Activated naive CD8-positive, alpha-beta T cell treated with anti-CD3 and anti-CD28 coated beads, Interleukin-2, amount 50 U/mL, for 24 hours (primary cell): ENCODE measurements at regions not wholly inside any gene's neighbourhood (a gene's known extent, or its start where the extent isn't known, plus 50 kb on each side); places are given as distances from the start of the nearest gene placed in this dataset.

Experiments
- ATAC-seq: fragments of 150-1000 bp; cut with Tn5 transposase; one replicate; pipeline ENCODE4 v1.10.0; 2021
- DNase-seq: peaks from one replicate; pipeline ENCODE4 v3.0.0; 2021
- H3K27ac Mint-ChIP-seq: one replicate; pipeline ENCODE4 v1.8.0; 2021; ENCODE audit warnings: mild to moderate bottlenecking, mixed read lengths
- H3K27me3 Mint-ChIP-seq: one replicate; pipeline ENCODE4 v1.8.0; 2021; ENCODE audit warnings: mixed read lengths
- H3K36me3 Mint-ChIP-seq: one replicate; pipeline ENCODE4 v1.8.0; 2021; ENCODE audit warnings: low read depth, mixed read lengths
- H3K4me1 Mint-ChIP-seq: one replicate; pipeline ENCODE4 v1.8.0; 2021; ENCODE audit warnings: mixed read lengths
- H3K4me3 Mint-ChIP-seq: one replicate; pipeline ENCODE4 v1.8.0; 2021; ENCODE audit warnings: mild to moderate bottlenecking, moderate library complexity, mixed read lengths
- H3K9me3 Mint-ChIP-seq: one replicate; pipeline ENCODE4 v1.8.0; 2021; ENCODE audit warnings: mixed read lengths

GRCh38 chr6:159608961-159609651, 83.9 kb downstream of the SOD2 start:
- H3K4me3 Mint-ChIP-seq: no peak overlapping the region
- H3K9me3 Mint-ChIP-seq: peaks cover 13% of the 10 kb centered on the region
- no peak overlapping the region for H3K27ac Mint-ChIP-seq
- ATAC-seq (no peak), DNase-seq (no peak)
- peaks cover 6% of the 10 kb centered on the region for H3K36me3 Mint-ChIP-seq
- no peaks in the 10 kb centered on the region for H3K27me3 Mint-ChIP-seq
- H3K4me1 Mint-ChIP-seq: no peaks in the 10 kb centered on the region

GRCh38 chr6:159606786-159607185, 86.3 kb downstream of the SOD2 start:
- Mint-ChIP-seq H3K36me3 (no peaks in the 10 kb centered on the region), H3K4me1 (no peaks in the 10 kb centered on the region), H3K27me3 (peaks cover 5% of the 10 kb centered on the region), H3K27ac (no peak overlapping the region), H3K9me3 (no peaks in the 10 kb centered on the region), H3K4me3 (no peak overlapping the region)
- ATAC-seq (no peak), DNase-seq (no peak)

GRCh38 chr6:159604443-159604956, 88.5 kb downstream of the SOD2 start:
- Mint-ChIP-seq H3K4me1 (no peaks in the 10 kb centered on the region), H3K9me3 (no peaks in the 10 kb centered on the region), H3K36me3 (no peaks in the 10 kb centered on the region), H3K27ac (no peak overlapping the region), H3K27me3 (peaks cover 10% of the 10 kb centered on the region), H3K4me3 (no peak overlapping the region)
- ATAC-seq: no peak
- no peak for DNase-seq

- ATAC-seq: no peak
- Mint-ChIP-seq H3K4me1 (no peaks in the 10 kb centered on the region), H3K27me3 (peaks cover 10% of the 10 kb centered on the region), H3K36me3 (no peaks in the 10 kb centered on the region), H3K4me3 (no peak overlapping the region), H3K27ac (no peak overlapping the region), H3K9me3 (no peaks in the 10 kb centered on the region)
- DNase-seq: no peak
Measured at GRCh38 chr6:159602431-159603041, 90.5 kb downstream of the SOD2 start.

GRCh38 chr6:159601211-159601610, 91.8 kb downstream of the SOD2 start:
- H3K27ac Mint-ChIP-seq: no peak overlapping the region
- no peak for ATAC-seq
- H3K9me3 Mint-ChIP-seq: no peaks in the 10 kb centered on the region
- peaks cover 10% of the 10 kb centered on the region for H3K27me3 Mint-ChIP-seq
- H3K4me1 Mint-ChIP-seq: no peaks in the 10 kb centered on the region
- no peak overlapping the region for H3K4me3 Mint-ChIP-seq
- DNase-seq: no peak
- no peaks in the 10 kb centered on the region for H3K36me3 Mint-ChIP-seq

- Mint-ChIP-seq H3K9me3 (no peaks in the 10 kb centered on the region), H3K4me1 (peaks cover 17% of the 10 kb centered on the region), H3K4me3 (peak overlapping the region; percentile 13), H3K27me3 (no peaks in the 10 kb centered on the region), H3K27ac (peak overlapping the region; percentile 87), H3K36me3 (no peaks in the 10 kb centered on the region)
- peak; percentile 19 for DNase-seq
- ATAC-seq: peak; percentile 34
Measured at GRCh38 chr6:159595173-159595572, 97.9 kb downstream of the SOD2 start.

- peaks cover 17% of the 10 kb centered on the region for H3K4me1 Mint-ChIP-seq
- H3K36me3 Mint-ChIP-seq: no peaks in the 10 kb centered on the region
- H3K27me3 Mint-ChIP-seq: no peaks in the 10 kb centered on the region
- ATAC-seq (peak; percentile 80), DNase-seq (no peak)
- H3K9me3 Mint-ChIP-seq: no peaks in the 10 kb centered on the region
- H3K27ac Mint-ChIP-seq: peak overlapping the region; percentile 87
- H3K4me3 Mint-ChIP-seq: peak overlapping the region; percentile 13
Measured at GRCh38 chr6:159594750-159595117, 98.3 kb downstream of the SOD2 start.

- H3K36me3 Mint-ChIP-seq: no peaks in the 10 kb centered on the region
- DNase-seq (peak; percentile 8), ATAC-seq (peak; percentile 3)
- H3K27me3 Mint-ChIP-seq: no peaks in the 10 kb centered on the region
- H3K4me3 Mint-ChIP-seq: no peak overlapping the region
- peaks cover 17% of the 10 kb centered on the region for H3K4me1 Mint-ChIP-seq
- peak overlapping the region; percentile 87 for H3K27ac Mint-ChIP-seq
- H3K9me3 Mint-ChIP-seq: no peaks in the 10 kb centered on the region
Measured at GRCh38 chr6:159594106-159594749, 98.8 kb downstream of the SOD2 start.

- Mint-ChIP-seq H3K9me3 (no peaks in the 10 kb centered on the region), H3K4me3 (no peak overlapping the region), H3K36me3 (no peaks in the 10 kb centered on the region), H3K4me1 (peaks cover 14% of the 10 kb centered on the region), H3K27ac (no peak overlapping the region), H3K27me3 (peaks cover 3% of the 10 kb centered on the region)
- no peak for ATAC-seq
- DNase-seq: no peak
Measured at GRCh38 chr6:159590835-159591234, 102.2 kb downstream of the SOD2 start.

GRCh38 chr6:159586684-159587083, 106.4 kb downstream of the SOD2 start:
- Mint-ChIP-seq H3K4me1 (no peaks in the 10 kb centered on the region), H3K36me3 (no peaks in the 10 kb centered on the region), H3K9me3 (peaks cover 1% of the 10 kb centered on the region), H3K4me3 (no peak overlapping the region), H3K27me3 (peaks cover 6% of the 10 kb centered on the region), H3K27ac (no peak overlapping the region)
- no peak for DNase-seq
- ATAC-seq: no peak

GRCh38 chr6:159582736-159583135, 110.3 kb downstream of the SOD2 start:
- Mint-ChIP-seq H3K27ac (no peak overlapping the region), H3K4me1 (no peaks in the 10 kb centered on the region), H3K4me3 (no peak overlapping the region), H3K9me3 (peaks cover 6% of the 10 kb centered on the region), H3K27me3 (peaks cover 17% of the 10 kb centered on the region), H3K36me3 (peaks cover 3% of the 10 kb centered on the region)
- ATAC-seq (no peak), DNase-seq (no peak)

GRCh38 chr6:159578629-159579028, 114.4 kb downstream of the SOD2 start:
- peaks cover 26% of the 10 kb centered on the region for H3K27me3 Mint-ChIP-seq
- no peak for DNase-seq
- H3K36me3 Mint-ChIP-seq: peaks cover 3% of the 10 kb centered on the region
- peaks cover 13% of the 10 kb centered on the region for H3K9me3 Mint-ChIP-seq
- no peak overlapping the region for H3K27ac Mint-ChIP-seq
- H3K4me3 Mint-ChIP-seq: no peak overlapping the region
- ATAC-seq: peak; percentile 45
- H3K4me1 Mint-ChIP-seq: no peaks in the 10 kb centered on the region

- ATAC-seq (peak; percentile 60), DNase-seq (no peak)
- peaks cover 26% of the 10 kb centered on the region for H3K27me3 Mint-ChIP-seq
- H3K36me3 Mint-ChIP-seq: peaks cover 3% of the 10 kb centered on the region
- no peak overlapping the region for H3K4me3 Mint-ChIP-seq
- H3K9me3 Mint-ChIP-seq: peaks cover 13% of the 10 kb centered on the region
- no peak overlapping the region for H3K27ac Mint-ChIP-seq
- no peaks in the 10 kb centered on the region for H3K4me1 Mint-ChIP-seq
Measured at GRCh38 chr6:159577564-159577963, 115.5 kb downstream of the SOD2 start.

- no peak overlapping the region for H3K27ac Mint-ChIP-seq
- no peak for DNase-seq
- H3K9me3 Mint-ChIP-seq: peaks cover 27% of the 10 kb centered on the region
- H3K27me3 Mint-ChIP-seq: peaks cover 9% of the 10 kb centered on the region
- H3K4me1 Mint-ChIP-seq: no peaks in the 10 kb centered on the region
- H3K36me3 Mint-ChIP-seq: no peaks in the 10 kb centered on the region
- no peak overlapping the region for H3K4me3 Mint-ChIP-seq
- ATAC-seq: no peak
Measured at GRCh38 chr6:159572439-159573110, 120.5 kb downstream of the SOD2 start.
